Mucosa of descending colon (tissue), 3 donors: ENCODE measurements at regions not wholly inside any gene's neighbourhood (a gene's known extent, or its start where the extent isn't known, plus 50 kb on each side); places are given as distances from the start of the nearest gene placed in this dataset.

ENCODE experiments used
- ATAC-seq: fragments of 200-7000 bp; cut with Tn5 transposase; one replicate; pipeline ENCODE4 v1.9.1; 2020; ENCODE audit warnings: mild to moderate bottlenecking, moderate library complexity
- DNase-seq, 3 donors: peaks; one replicate each; pipeline ENCODE4 v3.0.0-alpha.2; 2020
- H3K36me3 ChIP-seq: fragments of 200-600 bp; one replicate; pipeline ENCODE4 v1.8.0; 2021; ENCODE audit warnings: low read depth, mild to moderate bottlenecking
- H3K4me1 ChIP-seq: fragments of 200-600 bp; one replicate; pipeline ENCODE4 v1.8.0; 2021; ENCODE audit warnings: low read depth, mild to moderate bottlenecking
- H3K4me3 ChIP-seq: fragments of 200-600 bp; one replicate; pipeline ENCODE4 v1.8.0; 2021; ENCODE audit warnings: mild to moderate bottlenecking
- H3K9me3 ChIP-seq: fragments of 200-600 bp; one replicate; pipeline ENCODE4 v1.8.0; 2021; ENCODE audit warnings: mild to moderate bottlenecking
- CTCF ChIP-seq: fragments of 200-600 bp; IDR thresholded peaks from one replicate; pipeline ENCODE4 v1.8.0; 2022; ENCODE audit warnings: antibody characterized with exemption, mild to moderate bottlenecking
- intact Hi-C, 2 donors: fragments of 100-400 bp; cut with DNase I in 1 of 2; cut with micrococcal nuclease in 1 of 2; formaldehyde crosslinking; loops; one replicate each; pipeline versions ENCODE4 v1.11.0 to v1.11.1; 2022; cut with DNase I, micrococcal nuclease
- donor health status: DM: no; HTN: no; CAD: no; lungs with moderate emphysema.
- donor health status: DM: no; HTN: no; CAD: no.
- donor health status: DM: no; HTN: yes; CAD: no.

DNA sequence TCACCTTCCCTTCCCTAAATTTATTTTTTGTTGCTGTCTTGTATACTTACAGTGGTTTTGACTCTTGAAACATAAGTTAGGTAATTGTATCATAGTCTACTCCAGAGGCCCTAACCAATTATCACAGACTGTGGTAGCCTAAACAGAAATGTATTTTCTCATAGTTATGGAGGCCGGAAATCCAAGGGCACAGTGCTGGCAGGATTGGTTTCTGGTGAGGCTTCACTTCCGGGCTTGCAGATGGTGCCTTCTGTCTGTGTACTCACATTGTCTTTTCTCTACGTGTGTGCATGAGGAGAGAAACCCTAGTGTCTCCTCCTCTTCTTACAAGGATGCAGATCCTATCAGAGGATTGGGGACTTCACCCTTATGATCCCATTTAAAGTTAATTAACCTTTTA, 290.2 kb upstream of the KCNMB2 start:
- DNase-seq (no peak), ATAC-seq (no peak)
- H3K4me3 ChIP-seq = no peak overlapping the region
- no peaks in the 10 kb centered on the region for H3K36me3 ChIP-seq
- intact Hi-C loops = no loop called here
- no peaks in the 10 kb centered on the region for H3K9me3 ChIP-seq
- no peak for TF ChIP-seq CTCF
- H3K4me1 ChIP-seq = no peaks in the 10 kb centered on the region

DNA sequence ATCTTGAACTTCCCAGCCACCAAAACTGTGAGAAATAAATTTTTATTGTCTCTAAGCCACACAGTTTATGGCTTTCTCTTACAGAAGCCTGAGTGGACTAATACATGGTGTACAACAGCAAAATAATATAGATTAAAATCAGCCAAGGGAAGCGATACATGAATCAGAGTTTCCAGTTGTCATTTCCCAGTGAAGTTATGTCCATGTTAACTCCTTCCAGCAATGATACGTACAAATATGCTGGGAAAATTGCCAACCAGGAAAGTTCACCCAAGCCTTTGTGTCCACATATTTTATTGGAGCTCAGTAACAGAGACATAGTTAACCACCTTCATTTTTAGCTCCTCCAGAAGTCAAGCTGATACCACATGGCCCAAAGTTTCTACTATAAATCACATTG, 280.9 kb upstream of the KCNMB2 start:
- no peaks in the 10 kb centered on the region for H3K9me3 ChIP-seq
- H3K4me3 ChIP-seq = no peak overlapping the region
- ATAC-seq (peak; percentile 44), DNase-seq (no peak)
- intact Hi-C loops = no loop called here
- H3K4me1 ChIP-seq = no peaks in the 10 kb centered on the region
- no peak for TF ChIP-seq CTCF
- no peaks in the 10 kb centered on the region for H3K36me3 ChIP-seq

DNA sequence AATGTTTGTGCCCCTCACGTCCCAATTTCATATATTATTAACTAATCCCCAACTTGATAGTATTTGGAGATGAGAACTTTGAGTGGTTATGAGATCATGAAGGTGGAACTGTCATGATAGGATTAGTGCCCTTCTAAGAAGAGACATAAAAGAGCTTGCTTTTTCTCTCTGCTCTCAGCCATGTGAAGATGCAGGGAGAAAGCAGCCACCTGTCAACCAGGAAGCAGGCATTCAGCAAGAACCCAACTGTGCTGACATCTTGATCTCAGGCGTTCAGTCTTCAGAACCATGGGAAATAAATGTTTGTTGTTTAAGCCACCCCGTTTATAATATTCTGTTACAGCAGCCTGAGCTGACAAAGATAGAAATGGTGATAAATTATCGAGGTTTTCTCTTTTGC, 278.7 kb upstream of the KCNMB2 start:
- Histone ChIP-seq H3K36me3 (no peaks in the 10 kb centered on the region), H3K4me1 (no peaks in the 10 kb centered on the region), H3K9me3 (no peaks in the 10 kb centered on the region), H3K4me3 (no peak overlapping the region)
- no peak for ATAC-seq
- TF ChIP-seq CTCF = no peak
- no peak for DNase-seq
- intact Hi-C loops = no loop called here

GRCh38 chr3:178258121-178258520, 278.1 kb upstream of the KCNMB2 start:
- ATAC-seq = no peak
- H3K9me3 ChIP-seq = no peaks in the 10 kb centered on the region
- no peaks in the 10 kb centered on the region for H3K4me1 ChIP-seq
- no peaks in the 10 kb centered on the region for H3K36me3 ChIP-seq
- H3K4me3 ChIP-seq = no peak overlapping the region
- DNase-seq = no peak
- intact Hi-C loops = no loop called here
- TF ChIP-seq CTCF = no peak

DNA sequence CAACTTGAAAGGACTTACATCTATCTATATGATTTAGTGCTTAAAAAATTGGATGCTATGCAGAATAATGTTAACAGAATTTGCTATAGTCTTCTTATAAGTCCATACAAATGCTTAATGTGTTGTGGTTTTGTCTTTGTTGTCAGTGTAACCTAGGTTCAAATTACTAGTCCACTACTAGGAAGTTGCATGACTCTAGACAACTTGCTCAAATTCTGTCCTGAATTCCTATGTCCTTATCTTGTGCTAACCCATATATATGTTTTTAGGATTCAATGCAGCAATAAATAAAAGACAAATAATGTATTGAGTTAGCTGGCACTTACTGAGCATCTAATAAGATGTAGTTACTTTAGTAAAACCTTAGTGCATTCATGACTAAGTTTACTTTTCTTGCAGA, 276.5 kb upstream of the KCNMB2 start:
- Histone ChIP-seq H3K4me3 (no peak overlapping the region), H3K4me1 (no peaks in the 10 kb centered on the region), H3K9me3 (no peaks in the 10 kb centered on the region), H3K36me3 (no peaks in the 10 kb centered on the region)
- intact Hi-C loops = no loop called here
- ATAC-seq (no peak), DNase-seq (no peak)
- no peak for TF ChIP-seq CTCF

DNA sequence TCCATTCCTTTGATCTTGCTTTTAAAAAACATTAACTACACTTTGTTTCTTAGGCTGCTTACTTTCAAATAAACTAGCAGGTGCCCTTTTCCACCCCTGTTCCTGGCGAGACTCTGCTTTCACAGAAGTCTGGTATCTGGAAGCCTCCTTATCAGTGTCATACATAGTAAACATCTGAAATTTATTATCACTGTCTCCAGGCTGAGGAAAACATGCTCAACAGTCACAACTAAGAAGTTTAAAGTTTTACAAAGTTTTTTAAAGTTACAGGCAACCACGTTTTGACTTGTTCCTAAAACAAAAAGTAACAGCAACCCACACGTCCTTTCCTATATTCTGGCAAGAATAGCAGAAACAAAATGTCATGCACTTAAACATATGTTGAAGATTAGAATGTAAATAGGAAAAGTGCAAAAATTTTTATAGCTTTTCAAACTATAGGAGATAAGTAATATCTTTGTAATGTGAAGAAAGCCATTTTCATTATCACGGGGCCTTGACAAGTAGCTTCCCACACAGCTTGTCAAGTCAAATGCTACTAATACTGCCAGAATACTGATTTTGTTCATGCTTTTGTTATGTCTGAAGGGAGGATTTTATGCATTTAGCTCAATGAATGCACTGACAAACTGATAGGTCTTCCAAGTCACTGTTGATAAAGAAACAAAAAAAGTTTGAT, 275.2 kb upstream of the KCNMB2 start:
- Histone ChIP-seq H3K36me3 (no peaks in the 10 kb centered on the region), H3K9me3 (no peaks in the 10 kb centered on the region), H3K4me1 (no peaks in the 10 kb centered on the region), H3K4me3 (no peak overlapping the region)
- TF ChIP-seq CTCF = no peak
- no peak for DNase-seq
- peak; percentile 36 for ATAC-seq
- intact Hi-C loops = no loop called here
